Left lobe of liver (tissue), 2 donors: ENCODE measurements at regions not wholly inside any gene's neighbourhood (a gene's known extent, or its start where the extent isn't known, plus 50 kb on each side); places are given as distances from the start of the nearest gene placed in this dataset.
A peak's percentile ranks its signal among the peaks of the same experiment; 100 is the strongest.
"Not testable (repeated sequence)": the region's sequence is repeated elsewhere in the genome, so short reads cannot be mapped to it uniquely, and the experiment has no call there.

Experiments used
- ATAC-seq: fragments of 200-7000 bp; cut with Tn5 transposase; one replicate; pipeline ENCODE4 v1.9.1; 2020; ENCODE audit warnings: mild to moderate bottlenecking, moderate library complexity
- DNase-seq: peaks from one replicate; pipeline ENCODE4 v3.0.0-alpha.2; 2020; ENCODE audit warnings: low spot score
- donor health status: DM: no; HTN: no; CAD: no; lungs with moderate emphysema.
- donor health status: DM: no; HTN: yes; CAD: no.

GRCh38 chr5:8831854-8832253 lies 714.0 kb downstream of the SEMA5A start:
- no peak for DNase-seq
- ATAC-seq = no peak

GRCh38 chr5:8839361-8840055 lies 706.4 kb downstream of the SEMA5A start:
- no peak for DNase-seq
- ATAC-seq = no peak

- DNase-seq (no peak), ATAC-seq (no peak)
Observed at GRCh38 chr5:8840237-8840636, 705.6 kb downstream of the SEMA5A start.

DNA sequence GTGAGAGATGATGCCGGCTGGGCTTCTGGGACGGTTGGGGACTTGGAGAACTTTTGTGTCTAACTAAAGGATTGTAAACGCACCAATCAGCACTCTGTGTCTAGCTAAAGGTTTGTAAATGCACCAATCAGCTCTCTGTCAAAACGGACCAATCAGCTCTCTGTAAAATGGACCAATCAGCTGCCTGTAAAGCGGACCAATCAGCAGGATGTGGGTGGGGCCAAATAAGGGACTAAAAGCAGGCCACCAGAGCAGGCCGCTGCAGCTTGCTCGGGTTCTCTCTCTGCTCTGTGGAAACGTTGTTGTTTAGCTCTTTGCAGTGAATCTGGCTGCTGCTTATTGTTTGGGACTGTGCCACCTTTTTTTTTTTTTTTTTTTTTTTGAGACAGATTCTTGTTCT lies 705.1 kb downstream of the SEMA5A start:
- DNase-seq, ATAC-seq: not testable (repeated sequence)

- no peak for DNase-seq
- no peak for ATAC-seq
Observed at GRCh38 chr5:8842971-8843551, 702.8 kb downstream of the SEMA5A start.

DNA sequence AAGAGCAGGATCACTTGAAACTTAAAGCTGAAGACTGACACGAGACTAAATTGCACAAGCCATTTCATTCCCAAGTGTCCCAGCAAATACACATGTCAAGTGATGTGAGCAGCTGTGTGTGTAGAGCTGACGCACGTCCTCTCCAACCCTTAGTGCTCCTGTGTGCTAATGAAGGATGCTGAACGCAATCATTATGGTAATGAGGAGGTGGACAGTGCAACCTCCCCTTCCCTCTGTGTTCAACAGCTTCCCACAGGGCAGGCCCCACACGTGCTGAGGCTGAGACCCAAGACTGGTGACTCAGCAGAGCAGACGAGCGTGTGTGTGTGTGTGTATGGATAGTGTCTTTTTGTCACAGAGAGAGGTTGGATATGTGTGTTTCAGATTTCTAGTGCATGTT lies 702.1 kb downstream of the SEMA5A start:
- no peak for DNase-seq

DNA sequence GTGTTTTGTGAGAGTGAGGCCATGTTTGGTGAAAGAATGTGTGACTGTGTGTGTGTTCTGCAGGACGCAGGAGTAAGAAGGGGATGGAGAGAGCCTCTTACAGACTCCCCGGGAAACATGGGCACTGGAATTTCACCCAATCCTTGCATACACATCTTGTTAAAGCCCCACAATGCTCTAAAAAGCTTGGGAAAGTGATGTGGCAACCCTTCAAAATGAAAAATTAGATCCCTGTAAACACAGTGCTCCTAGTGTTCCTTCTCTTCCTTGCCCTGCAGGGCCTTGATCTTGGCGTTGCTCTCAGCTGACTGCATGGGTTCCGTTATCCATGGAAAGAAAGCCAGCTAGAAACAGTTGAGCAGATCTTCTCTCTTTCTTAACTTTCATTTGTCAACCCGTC lies 701.7 kb downstream of the SEMA5A start:
- no peak for ATAC-seq
- DNase-seq = no peak

More for the DNA sequence above, 702.1 kb downstream of the SEMA5A start:
- ATAC-seq = no peak

GRCh38 chr5:8844847-8845246 lies 701.0 kb downstream of the SEMA5A start:
- DNase-seq (no peak), ATAC-seq (no peak)

- ATAC-seq = no peak
- DNase-seq = no peak
Observed at GRCh38 chr5:8845296-8845695, 700.6 kb downstream of the SEMA5A start.

GRCh38 chr5:8848366-8848765 lies 697.5 kb downstream of the SEMA5A start:
- ATAC-seq (no peak), DNase-seq (no peak)

- no peak for DNase-seq
- no peak for ATAC-seq
Observed at GRCh38 chr5:8848997-8849594, 696.8 kb downstream of the SEMA5A start.

- ATAC-seq (no peak), DNase-seq (no peak)
Observed at GRCh38 chr5:8851101-8851500, 694.8 kb downstream of the SEMA5A start.

GRCh38 chr5:8857051-8857450 lies 688.8 kb downstream of the SEMA5A start:
- no peak for ATAC-seq
- no peak for DNase-seq

DNA sequence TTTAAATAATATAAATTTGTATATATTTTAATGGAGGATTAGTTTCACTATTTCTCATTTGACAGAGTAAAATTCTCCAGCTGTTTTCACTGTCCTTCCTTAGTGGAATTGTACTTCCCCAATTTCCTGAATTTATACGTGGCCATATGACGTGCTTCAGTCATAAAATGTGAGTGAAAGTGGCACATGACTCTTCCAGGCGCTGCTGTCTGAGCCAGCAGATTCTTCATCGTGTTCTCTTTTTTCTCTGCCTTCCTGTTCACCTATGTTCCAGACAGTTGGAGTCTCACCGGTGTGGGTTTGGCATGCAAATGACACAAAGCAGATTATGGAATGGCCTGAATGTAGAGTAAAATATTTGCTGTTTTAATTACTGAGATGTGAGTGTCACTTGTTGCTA lies 684.1 kb downstream of the SEMA5A start:
- no peak for ATAC-seq
- DNase-seq = no peak

- ATAC-seq (peak; percentile 43), DNase-seq (no peak)
Observed at GRCh38 chr5:8864053-8864452, 681.8 kb downstream of the SEMA5A start.

DNA sequence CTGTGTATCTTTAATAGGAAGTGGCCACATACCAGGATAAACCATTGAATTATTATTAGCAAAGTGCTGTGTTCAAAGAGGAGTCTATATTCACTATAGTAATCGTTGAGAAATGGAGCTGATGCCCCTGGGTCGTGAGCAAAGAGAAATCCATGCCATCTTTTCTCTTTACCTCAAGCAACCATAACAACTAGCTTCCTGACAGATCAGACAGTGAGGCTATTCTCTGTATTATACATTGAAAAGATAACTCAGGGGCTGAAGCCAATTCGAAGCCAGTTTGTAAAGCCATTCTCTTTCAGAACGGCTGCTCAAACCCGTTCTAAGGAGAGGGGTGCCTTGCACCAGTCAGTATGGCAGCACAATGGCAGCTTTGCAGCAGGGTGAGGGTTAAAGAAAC lies 680.6 kb downstream of the SEMA5A start:
- ATAC-seq = no peak
- DNase-seq = no peak

GRCh38 chr5:8865686-8866374 lies 680.0 kb downstream of the SEMA5A start:
- no peak for ATAC-seq
- no peak for DNase-seq

DNA sequence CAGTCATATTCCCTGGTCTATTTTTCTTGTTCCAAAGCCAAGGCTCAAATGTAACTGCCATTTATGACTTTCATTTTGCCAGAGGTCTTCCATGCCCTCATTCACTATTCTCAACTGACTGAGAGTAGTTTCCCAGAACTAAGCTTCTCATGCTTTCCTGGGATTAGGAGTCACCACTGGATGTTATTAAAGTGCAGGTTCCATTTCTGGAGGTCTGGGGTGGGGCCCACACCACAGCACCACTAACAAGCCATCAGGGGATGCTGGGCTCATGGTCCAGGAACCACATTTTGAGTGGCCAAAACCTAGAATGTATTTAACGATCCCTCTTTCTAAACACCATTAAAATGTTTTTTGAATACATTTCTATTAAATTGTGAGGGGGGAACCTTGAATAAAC lies 677.6 kb downstream of the SEMA5A start:
- no peak for DNase-seq
- no peak for ATAC-seq

GRCh38 chr5:8869932-8870331 lies 675.9 kb downstream of the SEMA5A start:
- ATAC-seq (no peak), DNase-seq (no peak)

DNA sequence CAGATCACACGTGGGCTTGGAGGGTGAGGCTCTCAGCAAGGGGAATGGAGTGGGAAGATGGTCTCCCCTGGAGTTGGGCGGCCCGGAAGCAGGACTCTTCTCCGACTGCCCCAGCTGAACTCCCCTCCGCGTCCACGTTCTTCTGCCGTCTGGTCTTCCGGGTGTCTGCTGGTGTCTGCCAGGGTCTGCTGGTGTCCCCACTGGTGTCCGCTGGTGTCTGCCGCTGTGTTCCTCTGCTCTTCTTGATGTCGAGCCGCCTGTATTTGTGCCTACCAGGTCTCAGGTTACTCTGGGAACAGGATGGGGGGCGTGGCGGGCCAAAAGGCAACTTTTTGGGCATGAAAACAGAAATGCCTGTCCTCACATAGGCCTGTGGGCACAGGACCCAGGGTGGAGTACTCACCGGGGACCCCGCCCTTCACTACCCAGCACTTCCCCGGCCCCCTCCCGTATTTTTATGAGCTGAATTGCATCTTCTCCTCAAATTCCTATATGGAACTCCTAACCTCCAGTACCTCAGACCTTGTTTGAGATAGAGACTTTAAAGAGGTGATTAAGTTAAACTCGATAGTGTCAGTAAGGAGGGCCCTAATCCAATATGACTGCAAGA lies 675.4 kb downstream of the SEMA5A start:
- DNase-seq (no peak), ATAC-seq (no peak)

- no peak for ATAC-seq
- no peak for DNase-seq
Observed at GRCh38 chr5:8870959-8871355, 674.9 kb downstream of the SEMA5A start.

GRCh38 chr5:8871446-8871845 lies 674.4 kb downstream of the SEMA5A start:
- DNase-seq (no peak), ATAC-seq (no peak)
